Mononuclear cell (primary cell): ENCODE measurements at regions not wholly inside any gene's neighbourhood (a gene's known extent, or its start where the extent isn't known, plus 50 kb on each side); places are given as distances from the start of the nearest gene placed in this dataset.
"Not testable (repeated sequence)": the region's sequence is repeated elsewhere in the genome, so short reads cannot be mapped to it uniquely, and the experiment has no call there.

Experiments
- H3K27me3 ChIP-seq: 2 replicates; pipeline ENCODE4 v1.6.0; 2011; ENCODE audit warnings: low read length, control low read depth; ENCODE audit not compliant: insufficient read depth
- H3K4me1 ChIP-seq: 2 replicates; pipeline ENCODE4 v1.5.1; 2011; ENCODE audit warnings: mild to moderate bottlenecking, low read length, control low read depth; ENCODE audit not compliant: insufficient read depth
- H3K4me3 ChIP-seq: 2 replicates; pipeline ENCODE4 v1.5.1; 2011; ENCODE audit warnings: mild to moderate bottlenecking, low read length, moderate library complexity
- H3K9me3 ChIP-seq: 2 replicates; pipeline ENCODE4 v1.5.1; 2011; ENCODE audit warnings: low read depth, mild to moderate bottlenecking, control low read depth, low read length

GRCh38 chrY:19477959-19478358, 266.6 kb downstream of the KDM5D start:
- Histone ChIP-seq H3K27me3 (no peaks in the 10 kb centered on the region), H3K4me1 (no peaks in the 10 kb centered on the region), H3K4me3 (no peak overlapping the region), H3K9me3 (no peaks in the 10 kb centered on the region)

- no peaks in the 10 kb centered on the region for H3K27me3 ChIP-seq
- no peaks in the 10 kb centered on the region for H3K9me3 ChIP-seq
- no peak overlapping the region for H3K4me3 ChIP-seq
- no peaks in the 10 kb centered on the region for H3K4me1 ChIP-seq
Measured at GRCh38 chrY:19465809-19466208, 278.7 kb downstream of the KDM5D start.

DNA sequence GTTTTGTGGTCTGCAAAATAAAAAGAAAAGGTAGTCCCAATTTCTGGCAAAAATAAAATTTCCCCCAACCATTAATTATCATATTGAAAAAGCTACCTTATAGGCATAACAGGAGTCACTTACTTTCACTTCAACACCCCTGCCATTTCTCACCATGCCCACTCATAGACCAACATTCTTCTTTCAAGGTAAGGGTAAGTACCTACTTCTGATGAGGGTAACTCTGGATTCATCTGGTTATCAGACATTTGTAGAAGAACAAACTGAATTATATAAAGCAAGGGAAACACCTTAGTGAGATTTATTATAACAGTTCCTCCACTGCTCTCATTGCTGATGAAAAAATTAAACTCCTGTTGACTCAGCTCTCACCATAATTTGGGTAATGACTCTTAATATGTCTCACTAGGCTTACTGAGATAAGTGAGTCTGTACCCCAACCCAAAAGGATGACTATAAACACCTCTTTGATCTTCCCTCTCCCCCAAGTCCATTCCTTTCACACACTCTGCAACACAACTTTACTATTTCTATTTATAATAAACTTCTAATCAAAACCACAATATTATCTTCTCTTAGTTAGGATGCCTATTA, 287.6 kb downstream of the KDM5D start:
- peaks cover 5% of the 10 kb centered on the region for H3K9me3 ChIP-seq
- no peaks in the 10 kb centered on the region for H3K4me1 ChIP-seq
- no peak overlapping the region for H3K4me3 ChIP-seq
- H3K27me3 ChIP-seq, result no peaks in the 10 kb centered on the region

DNA sequence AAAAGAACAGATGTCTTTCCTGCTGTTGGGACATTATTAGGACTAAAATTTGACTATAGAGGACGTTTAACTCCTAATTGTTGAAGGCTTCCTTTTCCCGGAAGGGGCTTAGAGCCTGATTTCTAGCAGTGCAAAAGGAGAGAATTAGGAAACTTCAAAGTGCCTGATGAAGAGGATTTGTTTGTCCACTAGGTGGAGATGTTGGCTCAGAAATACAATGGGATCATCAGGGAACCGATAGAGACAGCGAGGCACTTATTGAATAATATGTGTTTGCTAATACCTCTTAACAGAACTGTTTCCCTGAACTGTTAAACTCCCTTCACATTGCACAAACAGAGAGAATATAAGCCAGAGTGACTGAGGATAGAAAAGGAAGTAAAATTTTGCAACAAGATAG, 311.5 kb downstream of the KDM5D start:
- Histone ChIP-seq H3K9me3 (no peaks in the 10 kb centered on the region), H3K4me3 (no peak overlapping the region), H3K4me1 (peaks cover 5% of the 10 kb centered on the region), H3K27me3 (no peaks in the 10 kb centered on the region)

GRCh38 chrY:19427736-19428518, 316.6 kb downstream of the KDM5D start:
- no peaks in the 10 kb centered on the region for H3K9me3 ChIP-seq
- no peaks in the 10 kb centered on the region for H3K4me1 ChIP-seq
- H3K4me3 ChIP-seq, result no peak overlapping the region
- H3K27me3 ChIP-seq, result no peaks in the 10 kb centered on the region

GRCh38 chrY:19427191-19427590, 317.3 kb downstream of the KDM5D start:
- H3K27me3 ChIP-seq, H3K9me3 ChIP-seq, H3K4me1 ChIP-seq, H3K4me3 ChIP-seq: not testable (repeated sequence)

DNA sequence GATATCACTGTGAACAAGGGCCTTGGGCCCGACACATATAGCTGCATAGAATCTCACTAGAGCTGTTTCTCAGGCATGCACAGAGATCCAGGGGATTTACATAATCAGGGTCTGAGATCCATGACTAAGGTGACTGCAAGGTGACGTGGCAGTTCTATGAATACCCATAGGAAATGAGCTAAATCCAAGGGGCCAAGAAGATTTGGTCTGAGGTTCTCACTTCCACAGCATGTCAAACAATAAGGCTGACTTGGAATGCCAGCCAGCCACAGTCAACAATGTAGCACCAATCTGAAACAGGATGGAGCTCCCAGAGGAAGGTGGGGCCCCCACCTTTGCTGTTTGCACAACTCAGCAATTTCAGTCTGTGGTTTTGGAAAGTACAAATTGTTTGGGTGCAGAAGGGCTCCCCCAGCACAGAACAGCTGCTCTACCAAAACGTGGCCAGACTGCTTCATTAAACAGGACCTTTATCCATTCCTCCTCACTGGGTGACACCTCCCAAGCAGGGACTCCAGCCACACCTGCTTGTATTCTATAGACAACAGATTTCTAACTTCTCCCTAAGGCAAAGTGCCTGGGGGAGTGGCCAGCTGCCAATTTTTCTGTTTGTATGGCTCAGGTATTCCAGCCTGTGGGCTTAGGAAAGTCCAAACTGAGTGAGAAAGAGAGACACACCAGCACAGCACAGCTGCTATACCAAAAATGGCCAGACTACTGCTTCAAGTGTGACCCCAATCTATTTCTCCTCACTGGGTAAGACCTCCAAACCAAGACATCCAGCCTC, 333.4 kb downstream of the KDM5D start:
- Histone ChIP-seq H3K4me1 (no peaks in the 10 kb centered on the region), H3K27me3 (no peaks in the 10 kb centered on the region), H3K4me3 (no peak overlapping the region)

GRCh38 chrY:19406246-19406645, 338.3 kb downstream of the KDM5D start:
- H3K9me3 ChIP-seq, result no peaks in the 10 kb centered on the region
- no peaks in the 10 kb centered on the region for H3K27me3 ChIP-seq

More for the DNA sequence above, 333.4 kb downstream of the KDM5D start:
- no peaks in the 10 kb centered on the region for H3K9me3 ChIP-seq

DNA sequence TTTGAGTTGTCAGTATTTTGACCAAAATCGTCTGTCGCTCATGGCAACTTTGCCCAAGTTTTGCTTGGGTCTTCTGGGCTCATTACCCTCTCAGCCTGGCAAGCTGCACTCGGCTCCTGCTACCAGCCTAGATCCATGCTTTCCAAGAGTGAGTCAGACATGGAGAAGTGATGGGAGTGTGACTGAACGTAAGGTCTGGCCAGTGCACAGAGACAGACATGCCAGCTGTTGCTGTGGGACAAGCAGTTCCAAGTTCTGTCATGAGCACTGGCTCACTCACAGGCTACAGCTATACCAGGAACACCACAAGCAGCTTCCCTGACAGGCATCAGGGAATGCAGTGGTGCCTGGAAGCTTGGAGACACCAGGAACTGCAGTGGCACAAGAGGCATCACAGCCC, 338.9 kb downstream of the KDM5D start:
- Histone ChIP-seq H3K9me3 (no peaks in the 10 kb centered on the region), H3K4me1 (no peaks in the 10 kb centered on the region), H3K4me3 (no peak overlapping the region), H3K27me3 (no peaks in the 10 kb centered on the region)

More at GRCh38 chrY:19406246-19406645, 338.3 kb downstream of the KDM5D start:
- Histone ChIP-seq H3K4me1 (no peaks in the 10 kb centered on the region), H3K4me3 (no peak overlapping the region)

- Histone ChIP-seq H3K4me1 (no peaks in the 10 kb centered on the region), H3K9me3 (no peaks in the 10 kb centered on the region), H3K27me3 (no peaks in the 10 kb centered on the region), H3K4me3 (no peak overlapping the region)
Measured at GRCh38 chrY:19392876-19393275, 351.6 kb downstream of the KDM5D start.

GRCh38 chrY:19391922-19392321, 352.6 kb downstream of the KDM5D start:
- Histone ChIP-seq H3K9me3 (no peaks in the 10 kb centered on the region), H3K27me3 (no peaks in the 10 kb centered on the region)

GRCh38 chrY:19365321-19365720, 379.2 kb downstream of the KDM5D start:
- H3K4me3 ChIP-seq, result no peak overlapping the region
- H3K27me3 ChIP-seq, result no peaks in the 10 kb centered on the region
- no peaks in the 10 kb centered on the region for H3K9me3 ChIP-seq
- H3K4me1 ChIP-seq, result no peaks in the 10 kb centered on the region

More at GRCh38 chrY:19391922-19392321, 352.6 kb downstream of the KDM5D start:
- Histone ChIP-seq H3K4me1 (no peaks in the 10 kb centered on the region), H3K4me3 (no peak overlapping the region)

GRCh38 chrY:19357249-19357648, 387.3 kb downstream of the KDM5D start:
- Histone ChIP-seq H3K4me1 (no peaks in the 10 kb centered on the region), H3K4me3 (no peak overlapping the region), H3K27me3 (no peaks in the 10 kb centered on the region), H3K9me3 (no peaks in the 10 kb centered on the region)

- Histone ChIP-seq H3K4me3 (no peak overlapping the region), H3K27me3 (no peaks in the 10 kb centered on the region), H3K9me3 (no peaks in the 10 kb centered on the region), H3K4me1 (no peaks in the 10 kb centered on the region)
Measured at GRCh38 chrY:19356735-19357134, 387.8 kb downstream of the KDM5D start.

GRCh38 chrY:19354857-19355173, 389.7 kb downstream of the KDM5D start:
- Histone ChIP-seq H3K4me3 (no peak overlapping the region), H3K27me3 (no peaks in the 10 kb centered on the region), H3K4me1 (no peaks in the 10 kb centered on the region), H3K9me3 (no peaks in the 10 kb centered on the region)
